ENCODE measurements at regions not wholly inside any gene's neighbourhood (a gene's known extent, or its start where the extent isn't known, plus 50 kb on each side); places are given as distances from the start of the nearest gene placed in this dataset.
"Not testable (repeated sequence)": the region's sequence is repeated elsewhere in the genome, so short reads cannot be mapped to it uniquely, and the experiment has no call there.

- no peak overlapping the region for H3K4me3 Mint-ChIP-seq (ENCODE audit: low read depth)
- no peak overlapping the region for H3K27ac Mint-ChIP-seq
- H3K4me1 Mint-ChIP-seq (ENCODE audit: low read depth), result peaks cover 14% of the 10 kb centered on the region
- no peak for DNase-seq (ENCODE audit: low spot score, unreplicated experiment)
- no peaks in the 10 kb centered on the region for H3K36me3 Mint-ChIP-seq (ENCODE audit: insufficient read depth)
- H3K27me3 Mint-ChIP-seq, result peaks cover 36% of the 10 kb centered on the region
- H3K9me3 Mint-ChIP-seq (ENCODE audit: low read depth), result peaks cover 3% of the 10 kb centered on the region
- no peak for TF ChIP-seq CTCF (IDR thresholded peaks at IDR 0.05; ENCODE audit: unreplicated experiment)
Measured at GRCh38 chr16:73399997-73400396, 352.1 kb upstream of the ZFHX3 start.

GRCh38 chr16:73399486-73399885 lies 351.6 kb upstream of the ZFHX3 start:
- Mint-ChIP-seq H3K4me1 (ENCODE audit: low read depth) (peaks cover 14% of the 10 kb centered on the region), H3K4me3 (ENCODE audit: low read depth) (no peak overlapping the region), H3K36me3 (ENCODE audit: insufficient read depth) (no peaks in the 10 kb centered on the region), H3K9me3 (ENCODE audit: low read depth) (peaks cover 3% of the 10 kb centered on the region), H3K27me3 (peaks cover 31% of the 10 kb centered on the region), H3K27ac (no peak overlapping the region)
- TF ChIP-seq CTCF (IDR thresholded peaks at IDR 0.05; ENCODE audit: unreplicated experiment), result no peak
- DNase-seq (ENCODE audit: low spot score, unreplicated experiment), result no peak

GRCh38 chr16:73398604-73399003 lies 350.7 kb upstream of the ZFHX3 start:
- H3K36me3 Mint-ChIP-seq (ENCODE audit: insufficient read depth); H3K4me3 Mint-ChIP-seq (ENCODE audit: low read depth); DNase-seq (ENCODE audit: low spot score, unreplicated experiment); H3K9me3 Mint-ChIP-seq (ENCODE audit: low read depth); H3K27ac Mint-ChIP-seq: not testable (repeated sequence)
- Mint-ChIP-seq H3K4me1 (ENCODE audit: low read depth) (peaks cover 12% of the 10 kb centered on the region), H3K27me3 (peaks cover 24% of the 10 kb centered on the region)

GRCh38 chr16:73396556-73396955 lies 348.6 kb upstream of the ZFHX3 start:
- Mint-ChIP-seq H3K27ac (no peak overlapping the region), H3K27me3 (peaks cover 26% of the 10 kb centered on the region), H3K4me1 (ENCODE audit: low read depth) (peaks cover 1% of the 10 kb centered on the region), H3K36me3 (ENCODE audit: insufficient read depth) (no peaks in the 10 kb centered on the region), H3K4me3 (ENCODE audit: low read depth) (no peak overlapping the region), H3K9me3 (ENCODE audit: low read depth) (peaks cover 3% of the 10 kb centered on the region)
- DNase-seq (ENCODE audit: low spot score, unreplicated experiment), result no peak
- TF ChIP-seq CTCF (IDR thresholded peaks at IDR 0.05; ENCODE audit: unreplicated experiment), result no peak

- Mint-ChIP-seq H3K27me3 (peaks cover 33% of the 10 kb centered on the region), H3K9me3 (ENCODE audit: low read depth) (no peaks in the 10 kb centered on the region), H3K4me3 (ENCODE audit: low read depth) (no peak overlapping the region), H3K27ac (no peak overlapping the region), H3K36me3 (ENCODE audit: insufficient read depth) (no peaks in the 10 kb centered on the region), H3K4me1 (ENCODE audit: low read depth) (no peaks in the 10 kb centered on the region)
- TF ChIP-seq CTCF (IDR thresholded peaks at IDR 0.05; ENCODE audit: unreplicated experiment), result no peak
- no peak for DNase-seq (ENCODE audit: low spot score, unreplicated experiment)
Measured at GRCh38 chr16:73390936-73391335, 343.0 kb upstream of the ZFHX3 start.

GRCh38 chr16:73390491-73390890 lies 342.6 kb upstream of the ZFHX3 start:
- no peaks in the 10 kb centered on the region for H3K9me3 Mint-ChIP-seq (ENCODE audit: low read depth)
- no peaks in the 10 kb centered on the region for H3K36me3 Mint-ChIP-seq (ENCODE audit: insufficient read depth)
- no peak for TF ChIP-seq CTCF (IDR thresholded peaks at IDR 0.05; ENCODE audit: unreplicated experiment)
- DNase-seq (ENCODE audit: low spot score, unreplicated experiment), result no peak
- no peak overlapping the region for H3K27ac Mint-ChIP-seq
- H3K4me3 Mint-ChIP-seq (ENCODE audit: low read depth), result no peak overlapping the region
- H3K27me3 Mint-ChIP-seq, result peaks cover 38% of the 10 kb centered on the region
- H3K4me1 Mint-ChIP-seq (ENCODE audit: low read depth), result no peaks in the 10 kb centered on the region
